GM21717 (cell line): ENCODE measurements at regions not wholly inside any gene's neighbourhood (a gene's known extent, or its start where the extent isn't known, plus 50 kb on each side); places are given as distances from the start of the nearest gene placed in this dataset.
"Not testable (repeated sequence)": the region's sequence is repeated elsewhere in the genome, so short reads cannot be mapped to it uniquely, and the experiment has no call there.

Source experiments
- ATAC-seq: cut with Tn5 transposase; IDR thresholded peaks from one replicate; pipeline ENCODE4 v1.9.1; 2021; ENCODE audit warnings: mild to moderate bottlenecking, moderate library complexity; ENCODE audit not compliant: unreplicated experiment

GRCh38 chr14:49160983-49161382 is 425.2 kb downstream of the RPS29 start:
- no peak for ATAC-seq

- no peak for ATAC-seq
Measured at GRCh38 chr14:49159081-49159480, 427.1 kb downstream of the RPS29 start.

- ATAC-seq = no peak
Measured at GRCh38 chr14:49139593-49139992, 446.6 kb downstream of the RPS29 start.

- no peak for ATAC-seq
Measured at GRCh38 chr14:49134940-49135339, 451.2 kb downstream of the RPS29 start.

- no peak for ATAC-seq
Measured at GRCh38 chr14:49121246-49121645, 464.9 kb downstream of the RPS29 start.

GRCh38 chr14:49114161-49114893 is 471.9 kb downstream of the RPS29 start:
- no peak for ATAC-seq

- no peak for ATAC-seq
Measured at GRCh38 chr14:49106741-49107667, 479.2 kb downstream of the RPS29 start.

- ATAC-seq = no peak
Measured at GRCh38 chr14:49105956-49106355, 480.2 kb downstream of the RPS29 start.

GRCh38 chr14:49105512-49105911 is 480.7 kb downstream of the RPS29 start:
- ATAC-seq = no peak

GRCh38 chr14:49092345-49092744 is 493.8 kb downstream of the RPS29 start:
- ATAC-seq = no peak

- no peak for ATAC-seq
Measured at GRCh38 chr14:49089107-49089506, 497.1 kb downstream of the RPS29 start.

GRCh38 chr14:49073292-49073691 is 512.9 kb downstream of the RPS29 start:
- not testable (repeated sequence) for ATAC-seq

- ATAC-seq = no peak
Measured at GRCh38 chr14:49058511-49058910, 527.7 kb downstream of the RPS29 start.

- ATAC-seq = no peak
Measured at GRCh38 chr14:49057838-49058510, 528.2 kb downstream of the RPS29 start.

- no peak for ATAC-seq
Measured at GRCh38 chr14:49056021-49056420, 530.2 kb downstream of the RPS29 start.

GRCh38 chr14:49052521-49052920 is 533.7 kb downstream of the RPS29 start:
- no peak for ATAC-seq

- ATAC-seq = no peak
Measured at GRCh38 chr14:49051328-49052060, 534.7 kb downstream of the RPS29 start.

- no peak for ATAC-seq
Measured at GRCh38 chr14:49050822-49051221, 535.4 kb downstream of the RPS29 start.

GRCh38 chr14:49049711-49050110 is 536.5 kb downstream of the RPS29 start:
- ATAC-seq = no peak

GRCh38 chr14:49044981-49045380 is 541.2 kb downstream of the RPS29 start:
- no peak for ATAC-seq
